Skin epidermis (tissue), 12 donors: ENCODE measurements at regions not wholly inside any gene's neighbourhood (a gene's known extent, or its start where the extent isn't known, plus 50 kb on each side); places are given as distances from the start of the nearest gene placed in this dataset.

ENCODE experiments used
- H3K27ac ChIP-seq, 21 experiments: fragments of 200-600 bp; sonication (generic) in 11 of 21; one replicate each; pipeline ENCODE4 v1.5.0; 2020; ENCODE audit warnings: mild to moderate bottlenecking in 3 of 21, inconsistent platforms in 2 of 21, moderate library complexity in 2 of 21
- H3K4me3 ChIP-seq, 7 experiments: fragments of 200-600 bp; sonication (generic) in 2 of 7; one replicate each; pipeline ENCODE4 v1.5.0; 2020; ENCODE audit warnings: inconsistent platforms in 2 of 7, mild to moderate bottlenecking in 2 of 7, moderate library complexity in 1 of 7

GRCh38 chr5:74927336-74927735, 61.1 kb upstream of the FAM169A start:
- Histone ChIP-seq H3K4me3 (no peak overlapping the region), H3K27ac (no peak overlapping the region)

- Histone ChIP-seq H3K4me3 (no peak overlapping the region), H3K27ac (no peak overlapping the region)
Measured at GRCh38 chr5:74919487-74919886, 53.3 kb upstream of the FAM169A start.

- Histone ChIP-seq H3K4me3 (no peak overlapping the region), H3K27ac (no peak overlapping the region)
Measured at GRCh38 chr5:74919041-74919440, 52.9 kb upstream of the FAM169A start.

- no peak overlapping the region for H3K4me3 ChIP-seq
Measured at GRCh38 chr5:74918232-74918669, 52.1 kb upstream of the FAM169A start.

GRCh38 chr5:74916831-74917710, 50.9 kb upstream of the FAM169A start:
- H3K27ac ChIP-seq = no peak overlapping the region
- H3K4me3 ChIP-seq = no peak overlapping the region

More at GRCh38 chr5:74918232-74918669, 52.1 kb upstream of the FAM169A start:
- no peak overlapping the region for H3K27ac ChIP-seq
